Suprapubic skin (tissue), 4 donors: ENCODE measurements at regions not wholly inside any gene's neighbourhood (a gene's known extent, or its start where the extent isn't known, plus 50 kb on each side); places are given as distances from the start of the nearest gene placed in this dataset.

Experiments used
- EP300 ChIP-seq: sonication (generic); formaldehyde crosslinking; IDR thresholded peaks from one replicate; pipeline ENCODE4 v1.6.1; 2017; ENCODE audit warnings: antibody characterized with exemption
- POLR2A ChIP-seq, 2 donors: fragments of 450-650 bp; IDR thresholded peaks; one replicate each; pipeline ENCODE4 v1.6.1; 2017; ENCODE audit warnings: antibody characterized with exemption in 2 of 2, mild to moderate bottlenecking in 2 of 2, moderate library complexity in 2 of 2
- POLR2AphosphoS5 ChIP-seq, 3 donors: sonication (generic); formaldehyde crosslinking; IDR thresholded peaks; one replicate each; pipeline ENCODE4 v1.6.1; 2017; ENCODE audit warnings: antibody characterized with exemption in 3 of 3
- TF ChIP-seq, protein P1 (sequence below), 2 donors: fragments of 200-600 bp in 1 of 2; fragments of 450-650 bp in 1 of 2; sonication (generic) in 1 of 2; IDR thresholded peaks; one replicate each; pipeline ENCODE4 v1.5.1; 2016 to 2019; ENCODE audit warnings: antibody characterized with exemption in 2 of 2, mild to moderate bottlenecking in 1 of 2, moderate library complexity in 1 of 2

DNA sequence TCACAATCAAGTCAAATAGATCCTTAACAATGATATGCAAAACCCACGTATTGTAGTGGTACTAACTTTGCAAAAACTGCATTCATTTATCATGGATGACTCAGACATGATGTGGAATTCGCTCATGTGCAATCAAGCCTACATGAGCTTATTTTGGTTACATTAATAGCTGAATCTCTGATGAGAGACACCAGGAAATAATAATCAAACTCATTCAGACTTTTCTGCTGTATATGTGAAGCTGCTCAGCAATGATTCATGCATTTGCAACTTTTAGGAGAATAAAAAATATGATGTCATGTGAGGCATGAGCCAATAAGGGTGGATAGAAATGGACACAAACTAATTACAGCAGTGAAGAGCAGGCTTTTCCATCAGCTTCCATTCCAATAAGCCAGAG is 1075.8 kb upstream of the TMEM132C start:
- TF ChIP-seq, protein P1, sequence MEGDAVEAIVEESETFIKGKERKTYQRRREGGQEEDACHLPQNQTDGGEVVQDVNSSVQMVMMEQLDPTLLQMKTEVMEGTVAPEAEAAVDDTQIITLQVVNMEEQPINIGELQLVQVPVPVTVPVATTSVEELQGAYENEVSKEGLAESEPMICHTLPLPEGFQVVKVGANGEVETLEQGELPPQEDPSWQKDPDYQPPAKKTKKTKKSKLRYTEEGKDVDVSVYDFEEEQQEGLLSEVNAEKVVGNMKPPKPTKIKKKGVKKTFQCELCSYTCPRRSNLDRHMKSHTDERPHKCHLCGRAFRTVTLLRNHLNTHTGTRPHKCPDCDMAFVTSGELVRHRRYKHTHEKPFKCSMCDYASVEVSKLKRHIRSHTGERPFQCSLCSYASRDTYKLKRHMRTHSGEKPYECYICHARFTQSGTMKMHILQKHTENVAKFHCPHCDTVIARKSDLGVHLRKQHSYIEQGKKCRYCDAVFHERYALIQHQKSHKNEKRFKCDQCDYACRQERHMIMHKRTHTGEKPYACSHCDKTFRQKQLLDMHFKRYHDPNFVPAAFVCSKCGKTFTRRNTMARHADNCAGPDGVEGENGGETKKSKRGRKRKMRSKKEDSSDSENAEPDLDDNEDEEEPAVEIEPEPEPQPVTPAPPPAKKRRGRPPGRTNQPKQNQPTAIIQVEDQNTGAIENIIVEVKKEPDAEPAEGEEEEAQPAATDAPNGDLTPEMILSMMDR (IDR thresholded peaks at IDR 0.05), result no peak
- TF ChIP-seq POLR2A (IDR thresholded peaks at IDR 0.05), result no peak
- TF ChIP-seq POLR2AphosphoS5 (IDR thresholded peaks at IDR 0.05), result no peak
- TF ChIP-seq EP300, result no peak
